Glutamatergic neuron (in vitro differentiated cells): ENCODE measurements at regions not wholly inside any gene's neighbourhood (a gene's known extent, or its start where the extent isn't known, plus 50 kb on each side); places are given as distances from the start of the nearest gene placed in this dataset.

Source experiments
- DNase-seq: peaks from one replicate; pipeline ENCODE4 v3.0.0; 2022
- H3K27ac Mint-ChIP-seq: one replicate; pipeline ENCODE4 v1.8.0; 2020; ENCODE audit warnings: mild to moderate bottlenecking, mixed read lengths, inconsistent platforms; ENCODE audit not compliant: unreplicated experiment
- H3K27me3 Mint-ChIP-seq: one replicate; pipeline ENCODE4 v1.8.0; 2020; ENCODE audit warnings: mild to moderate bottlenecking, moderate library complexity, mixed read lengths, inconsistent platforms; ENCODE audit not compliant: unreplicated experiment
- H3K36me3 Mint-ChIP-seq: one replicate; pipeline ENCODE4 v1.8.0; 2020; ENCODE audit warnings: mild to moderate bottlenecking, mixed read lengths, inconsistent platforms; ENCODE audit not compliant: unreplicated experiment
- H3K4me1 Mint-ChIP-seq: one replicate; pipeline ENCODE4 v1.8.0; 2020; ENCODE audit warnings: mild to moderate bottlenecking, low read depth, mixed read lengths, inconsistent platforms; ENCODE audit not compliant: unreplicated experiment
- H3K4me3 Mint-ChIP-seq: one replicate; pipeline ENCODE4 v1.8.0; 2020; ENCODE audit warnings: mild to moderate bottlenecking, mixed read lengths, inconsistent platforms; ENCODE audit not compliant: unreplicated experiment
- H3K9me3 Mint-ChIP-seq: one replicate; pipeline ENCODE4 v1.8.0; 2020; ENCODE audit warnings: mild to moderate bottlenecking, moderate library complexity, mixed read lengths, inconsistent platforms; ENCODE audit not compliant: unreplicated experiment
- TF ChIP-seq, protein P1 (sequence below): fragments of 200-600 bp; sonication (generic); IDR thresholded peaks from one replicate; pipeline ENCODE4 v1.5.0; 2021; ENCODE audit not compliant: partially characterized antibody, unreplicated experiment

DNA sequence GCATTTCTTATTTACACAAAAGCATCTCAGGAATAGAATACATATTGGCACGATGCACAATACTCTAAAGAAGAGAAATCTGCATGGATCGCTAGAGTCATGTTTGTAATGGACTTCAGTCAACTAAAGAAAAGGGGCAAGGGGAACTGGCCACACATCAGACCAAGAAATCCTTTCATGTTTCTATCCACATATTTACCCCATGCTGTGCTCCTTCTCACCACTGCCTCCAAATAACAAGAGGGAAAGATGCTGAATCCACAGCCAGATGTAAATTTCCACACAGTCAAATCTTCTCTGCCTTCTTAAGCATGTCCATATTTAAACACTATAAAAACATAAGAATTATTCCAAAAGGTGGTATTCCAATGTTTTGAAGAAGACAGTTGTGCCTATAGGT is 67.6 kb downstream of the COX18 start:
- no peaks in the 10 kb centered on the region for H3K27me3 Mint-ChIP-seq
- H3K4me3 Mint-ChIP-seq, result no peak overlapping the region
- DNase-seq, result no peak
- no peak overlapping the region for H3K27ac Mint-ChIP-seq
- TF ChIP-seq, protein P1, sequence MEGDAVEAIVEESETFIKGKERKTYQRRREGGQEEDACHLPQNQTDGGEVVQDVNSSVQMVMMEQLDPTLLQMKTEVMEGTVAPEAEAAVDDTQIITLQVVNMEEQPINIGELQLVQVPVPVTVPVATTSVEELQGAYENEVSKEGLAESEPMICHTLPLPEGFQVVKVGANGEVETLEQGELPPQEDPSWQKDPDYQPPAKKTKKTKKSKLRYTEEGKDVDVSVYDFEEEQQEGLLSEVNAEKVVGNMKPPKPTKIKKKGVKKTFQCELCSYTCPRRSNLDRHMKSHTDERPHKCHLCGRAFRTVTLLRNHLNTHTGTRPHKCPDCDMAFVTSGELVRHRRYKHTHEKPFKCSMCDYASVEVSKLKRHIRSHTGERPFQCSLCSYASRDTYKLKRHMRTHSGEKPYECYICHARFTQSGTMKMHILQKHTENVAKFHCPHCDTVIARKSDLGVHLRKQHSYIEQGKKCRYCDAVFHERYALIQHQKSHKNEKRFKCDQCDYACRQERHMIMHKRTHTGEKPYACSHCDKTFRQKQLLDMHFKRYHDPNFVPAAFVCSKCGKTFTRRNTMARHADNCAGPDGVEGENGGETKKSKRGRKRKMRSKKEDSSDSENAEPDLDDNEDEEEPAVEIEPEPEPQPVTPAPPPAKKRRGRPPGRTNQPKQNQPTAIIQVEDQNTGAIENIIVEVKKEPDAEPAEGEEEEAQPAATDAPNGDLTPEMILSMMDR, result no peak
- no peaks in the 10 kb centered on the region for H3K36me3 Mint-ChIP-seq
- H3K9me3 Mint-ChIP-seq, result no peaks in the 10 kb centered on the region
- no peaks in the 10 kb centered on the region for H3K4me1 Mint-ChIP-seq

DNA sequence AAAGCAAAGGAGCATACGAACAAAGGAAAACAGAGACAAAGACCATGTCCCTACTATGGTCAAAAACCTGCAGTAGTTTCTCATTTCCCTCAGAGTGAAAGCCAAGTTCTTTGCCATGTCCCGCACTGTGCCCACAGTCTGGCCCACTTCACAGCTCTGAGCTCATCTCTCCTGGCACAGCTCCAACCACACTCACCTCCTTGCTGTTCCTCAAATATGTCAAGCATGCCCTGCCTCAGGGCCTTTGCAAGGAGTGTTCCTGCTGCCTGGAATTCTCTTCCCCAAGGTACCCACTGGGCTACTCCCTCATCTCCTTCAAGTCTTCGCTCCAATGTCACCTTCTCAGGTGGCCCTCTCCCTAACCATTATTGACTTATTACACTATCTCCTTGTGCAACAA is 72.1 kb downstream of the COX18 start:
- Mint-ChIP-seq H3K36me3 (no peaks in the 10 kb centered on the region), H3K27me3 (no peaks in the 10 kb centered on the region), H3K9me3 (no peaks in the 10 kb centered on the region), H3K27ac (no peak overlapping the region), H3K4me3 (no peak overlapping the region), H3K4me1 (no peaks in the 10 kb centered on the region)
- DNase-seq, result no peak
- TF ChIP-seq, protein P1, result no peak

DNA sequence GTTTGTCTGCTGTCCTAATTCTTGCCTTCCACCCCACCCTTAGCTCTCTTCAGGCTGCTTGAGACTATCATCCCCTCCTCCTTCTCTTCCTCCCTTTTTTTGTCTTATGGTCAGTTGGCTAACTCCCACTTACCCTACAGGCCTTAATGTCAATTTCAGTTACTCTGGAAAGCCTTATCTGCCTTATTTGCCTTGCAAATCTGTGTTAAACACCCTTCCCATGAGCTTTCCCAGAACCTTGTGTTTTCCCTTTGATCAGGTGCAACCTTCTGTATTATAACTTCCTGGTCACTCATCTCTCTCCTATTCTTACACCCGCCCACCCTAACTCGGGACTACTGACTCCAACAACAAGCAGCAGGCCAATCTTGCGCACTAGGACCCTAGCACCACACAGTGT is 74.8 kb downstream of the COX18 start:
- no peak overlapping the region for H3K4me3 Mint-ChIP-seq
- TF ChIP-seq, protein P1, result no peak
- no peaks in the 10 kb centered on the region for H3K27me3 Mint-ChIP-seq
- no peaks in the 10 kb centered on the region for H3K4me1 Mint-ChIP-seq
- no peaks in the 10 kb centered on the region for H3K36me3 Mint-ChIP-seq
- H3K9me3 Mint-ChIP-seq, result no peaks in the 10 kb centered on the region
- no peak for DNase-seq
- no peak overlapping the region for H3K27ac Mint-ChIP-seq

DNA sequence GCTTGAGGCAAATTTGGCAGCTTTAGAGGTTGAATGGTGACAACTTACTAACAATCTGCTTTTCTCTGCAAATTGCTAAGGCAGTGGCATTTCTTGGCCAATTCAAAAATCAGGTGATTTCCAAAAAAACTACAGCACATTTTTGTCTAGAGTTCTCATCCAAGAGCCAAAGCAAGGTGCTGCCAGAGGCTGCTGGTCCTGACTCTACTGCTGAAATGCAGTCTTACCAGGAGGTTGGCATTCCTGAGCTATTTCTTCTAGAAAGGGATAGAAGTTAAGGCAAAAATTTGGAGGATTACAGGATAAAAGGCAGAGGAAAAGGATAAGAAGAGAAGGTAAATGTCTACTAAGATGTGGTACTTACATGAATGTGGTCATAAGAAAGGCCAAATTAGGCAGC is 75.6 kb downstream of the COX18 start:
- no peaks in the 10 kb centered on the region for H3K36me3 Mint-ChIP-seq
- no peak for DNase-seq
- H3K9me3 Mint-ChIP-seq, result no peaks in the 10 kb centered on the region
- no peaks in the 10 kb centered on the region for H3K4me1 Mint-ChIP-seq
- no peaks in the 10 kb centered on the region for H3K27me3 Mint-ChIP-seq
- H3K27ac Mint-ChIP-seq, result no peak overlapping the region
- no peak overlapping the region for H3K4me3 Mint-ChIP-seq
- TF ChIP-seq, protein P1, result no peak

DNA sequence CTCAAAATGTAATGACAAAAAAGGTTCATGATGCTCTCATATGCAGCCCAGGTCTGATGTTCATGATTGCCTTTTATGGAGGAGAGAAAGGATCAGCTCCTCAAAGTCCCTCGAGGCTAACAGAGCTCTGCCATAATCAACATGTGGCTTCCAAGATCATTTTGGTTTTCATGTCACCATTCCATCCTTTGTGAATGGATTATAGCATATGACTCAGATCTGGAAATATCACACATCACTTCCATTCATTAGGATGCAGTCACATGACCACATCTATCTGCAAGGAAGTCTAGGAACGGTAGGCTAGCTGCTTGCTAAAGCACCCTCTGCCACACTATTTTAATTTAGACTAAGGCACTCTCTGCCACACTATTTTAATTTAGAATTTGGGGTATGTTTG is 77.6 kb downstream of the COX18 start:
- Mint-ChIP-seq H3K27ac (no peak overlapping the region), H3K27me3 (no peaks in the 10 kb centered on the region)

More for the DNA sequence above, 77.6 kb downstream of the COX18 start:
- Mint-ChIP-seq H3K36me3 (no peaks in the 10 kb centered on the region), H3K4me3 (no peak overlapping the region), H3K9me3 (no peaks in the 10 kb centered on the region), H3K4me1 (no peaks in the 10 kb centered on the region)
- no peak for DNase-seq
- TF ChIP-seq, protein P1, result no peak
